ENCODE measurements at regions not wholly inside any gene's neighbourhood (a gene's known extent, or its start where the extent isn't known, plus 50 kb on each side); places are given as distances from the start of the nearest gene placed in this dataset.

- DNase-seq (ENCODE audit: low spot score), result peak; percentile 33
- ATAC-seq, result no peak
- Histone ChIP-seq H4K20me1 (replicated peaks; ENCODE audit: insufficient read depth) (no peaks in the 10 kb centered on the region), H3K4me3 (no peak overlapping the region), H2AFZ (no peak overlapping the region), H3K79me2 (replicated peaks; ENCODE audit: insufficient read depth) (no peaks in the 10 kb centered on the region), H3K4me2 (no peak overlapping the region), H3F3A (replicated peaks; ENCODE audit: low read depth) (no peaks in the 10 kb centered on the region), H3K36me3 (ENCODE audit: insufficient read depth) (no peaks in the 10 kb centered on the region), H3K27me3 (ENCODE audit: insufficient read depth) (no peaks in the 10 kb centered on the region), H3K9me2 (ENCODE audit: insufficient read depth) (peaks cover 9% of the 10 kb centered on the region), H3K27ac (ENCODE audit: low read depth) (no peak overlapping the region), H3K4me1 (ENCODE audit: insufficient read depth) (no peaks in the 10 kb centered on the region)
- Mint-ChIP-seq H3K36me3 (ENCODE audit: low read depth) (peaks cover 8% of the 10 kb centered on the region; the same call in 2 of the 3 replicates), H3K4me1 (no peaks in the 10 kb centered on the region; the same call in 2 of the 3 replicates), H3K4me3 (no peak overlapping the region), H3K27me3 (ENCODE audit: insufficient read depth, low read depth, poor library complexity) (no peaks in the 10 kb centered on the region), H3K27ac (no peak overlapping the region), H3K9me3 (peaks cover 16% of the 10 kb centered on the region)
- TF ChIP-seq CTCF (conservative IDR thresholded peaks at IDR 0.05; ENCODE audit: low read depth in 2 of 2) (peak; percentile 50 to 62), ZNF462 (CRISPR knock-in tag; IDR thresholded peaks at IDR 0.05) (no peak)
These were observed 859.8 kb downstream of the FSCB start for GRCh38 chr14:43647302-43647701.

GRCh38 chr14:43640718-43641267, 866.3 kb downstream of the FSCB start:
- DNase-seq (ENCODE audit: low spot score), result no peak
- H3K27ac Mint-ChIP-seq, result no peak overlapping the region
- no peak overlapping the region for H3K4me3 Mint-ChIP-seq
- Histone ChIP-seq H3K4me1 (ENCODE audit: insufficient read depth) (no peaks in the 10 kb centered on the region), H3K27ac (ENCODE audit: low read depth) (no peak overlapping the region), H3K36me3 (ENCODE audit: insufficient read depth) (no peaks in the 10 kb centered on the region), H2AFZ (no peak overlapping the region; the same call in 1 of the 2 replicates), H3K4me2 (no peak overlapping the region), H3F3A (replicated peaks; ENCODE audit: low read depth) (no peaks in the 10 kb centered on the region), H3K9me2 (ENCODE audit: insufficient read depth) (peaks cover 6% of the 10 kb centered on the region), H3K79me2 (replicated peaks; ENCODE audit: insufficient read depth) (no peaks in the 10 kb centered on the region), H4K20me1 (replicated peaks; ENCODE audit: insufficient read depth) (no peaks in the 10 kb centered on the region), H3K4me3 (no peak overlapping the region), H3K27me3 (ENCODE audit: insufficient read depth) (no peaks in the 10 kb centered on the region)
- no peaks in the 10 kb centered on the region for H3K27me3 Mint-ChIP-seq (ENCODE audit: insufficient read depth, low read depth, poor library complexity)
- H3K9me3 Mint-ChIP-seq, result no peaks in the 10 kb centered on the region
- H3K4me1 Mint-ChIP-seq, result peaks cover 6% of the 10 kb centered on the region; the same call in 1 of the 3 replicates
- no peaks in the 10 kb centered on the region for H3K36me3 Mint-ChIP-seq (ENCODE audit: low read depth)
- ATAC-seq, result no peak
- TF ChIP-seq JUNB (IDR thresholded peaks at IDR 0.05; ENCODE audit: unreplicated experiment) (no peak), ZNF462 (CRISPR knock-in tag; IDR thresholded peaks at IDR 0.05) (no peak)

Measured in GM23338 (cell line).